Smooth muscle cell (in vitro differentiated cells): ENCODE measurements at regions not wholly inside any gene's neighbourhood (a gene's known extent, or its start where the extent isn't known, plus 50 kb on each side); places are given as distances from the start of the nearest gene placed in this dataset.

Experiments
- DNase-seq: peaks from one replicate; lab custom pipeline; 2025; ENCODE audit not compliant: unreplicated experiment; lab: John Stamatoyannopoulos, UW
- H2AFZ ChIP-seq: fragments of 200-600 bp; sonication (generic); 2 replicates; pipeline ENCODE4 v1.6.0; 2016; ENCODE audit warnings: antibody characterized with exemption, low read depth, mild to moderate bottlenecking
- H3F3A ChIP-seq: fragments of 200-600 bp; sonication (generic); 2 replicates; pipeline ENCODE4 v1.6.0; 2017; ENCODE audit warnings: antibody characterized with exemption, low read depth
- H3K27ac ChIP-seq: fragments of 200-600 bp; sonication (generic); 2 replicates; pipeline ENCODE4 v1.5.1; 2016; ENCODE audit warnings: low read depth, mild to moderate bottlenecking
- H3K27me3 ChIP-seq: fragments of 200-600 bp; sonication (generic); 2 replicates; pipeline ENCODE4 v1.6.1; 2016; ENCODE audit warnings: low read depth, mild to moderate bottlenecking
- H3K36me3 ChIP-seq: fragments of 200-600 bp; sonication (generic); 2 replicates; pipeline ENCODE4 v1.5.1; 2016; ENCODE audit warnings: low read depth
- H3K4me1 ChIP-seq: fragments of 200-600 bp; sonication (generic); 2 replicates; pipeline ENCODE4 v1.5.1; 2016; ENCODE audit warnings: low read depth
- H3K4me2 ChIP-seq: fragments of 200-600 bp; sonication (generic); 2 replicates; pipeline ENCODE4 v1.6.0; 2016; ENCODE audit warnings: mild to moderate bottlenecking
- H3K4me3 ChIP-seq: fragments of 200-600 bp; sonication (generic); 2 replicates; pipeline ENCODE4 v1.5.1; 2016; ENCODE audit warnings: mild to moderate bottlenecking
- H3K79me2 ChIP-seq: fragments of 200-600 bp; sonication (generic); 2 replicates; pipeline ENCODE4 v1.6.0; 2016; ENCODE audit warnings: low read depth, mild to moderate bottlenecking
- H3K9ac ChIP-seq: fragments of 200-600 bp; sonication (generic); 2 replicates; pipeline ENCODE4 v1.6.0; 2016; ENCODE audit warnings: low read depth
- H3K9me3 ChIP-seq: fragments of 200-600 bp; sonication (generic); replicated peaks from 2 replicates; pipeline ENCODE4 v1.5.1; 2016; ENCODE audit warnings: low read depth
- H4K20me1 ChIP-seq: fragments of 200-600 bp; sonication (generic); 2 replicates; pipeline ENCODE4 v1.6.0; 2016; ENCODE audit warnings: low read depth
- WGBS: methylation state at CpG from one replicate; pipeline ENCODE4 v1.1.7; 2016; ENCODE audit warnings: low lambda C conversion rate; 5-methylcytosine and 5-hydroxymethylcytosine counted together
- TF ChIP-seq, protein P1 (sequence below): fragments of 200-600 bp; sonication (generic); IDR thresholded peaks from 2 replicates; pipeline ENCODE4 v1.5.1; 2017; ENCODE audit warnings: borderline replicate concordance, mild to moderate bottlenecking, antibody characterized with exemption; ENCODE audit not compliant: insufficient read depth, poor library complexity, severe bottlenecking

DNA sequence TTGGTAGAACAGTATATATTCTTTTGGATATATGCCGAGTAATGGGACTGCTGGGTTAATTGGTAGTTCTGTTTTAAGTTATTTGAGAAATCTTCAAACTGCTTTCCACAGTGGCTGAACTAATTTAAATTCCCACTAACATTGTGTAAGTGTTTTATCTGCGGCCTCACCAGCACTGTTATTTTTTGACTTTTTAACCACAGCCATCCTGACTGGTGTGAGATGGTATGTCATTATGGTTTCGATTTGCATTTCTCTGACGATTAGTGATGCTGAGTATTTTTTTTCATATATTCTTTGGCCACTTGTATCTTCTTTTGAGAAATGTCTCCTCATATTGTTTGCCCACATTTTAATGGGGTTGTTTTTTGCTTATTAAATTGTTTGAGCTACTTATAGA lies 357.4 kb downstream of the C12orf50 start:
- Histone ChIP-seq H3K27me3 (no peaks in the 10 kb centered on the region), H3K79me2 (no peaks in the 10 kb centered on the region), H3K36me3 (no peaks in the 10 kb centered on the region), H3F3A (no peaks in the 10 kb centered on the region), H3K4me1 (no peaks in the 10 kb centered on the region), H2AFZ (no peak overlapping the region), H3K9me3 (no peaks in the 10 kb centered on the region), H3K4me3 (no peak overlapping the region), H4K20me1 (no peaks in the 10 kb centered on the region), H3K4me2 (no peak overlapping the region), H3K27ac (no peak overlapping the region), H3K9ac (no peak overlapping the region)
- DNase-seq: no peak
- 91% methylated on average over 4 of the region's 4 CpGs for WGBS
- TF ChIP-seq, protein P1, sequence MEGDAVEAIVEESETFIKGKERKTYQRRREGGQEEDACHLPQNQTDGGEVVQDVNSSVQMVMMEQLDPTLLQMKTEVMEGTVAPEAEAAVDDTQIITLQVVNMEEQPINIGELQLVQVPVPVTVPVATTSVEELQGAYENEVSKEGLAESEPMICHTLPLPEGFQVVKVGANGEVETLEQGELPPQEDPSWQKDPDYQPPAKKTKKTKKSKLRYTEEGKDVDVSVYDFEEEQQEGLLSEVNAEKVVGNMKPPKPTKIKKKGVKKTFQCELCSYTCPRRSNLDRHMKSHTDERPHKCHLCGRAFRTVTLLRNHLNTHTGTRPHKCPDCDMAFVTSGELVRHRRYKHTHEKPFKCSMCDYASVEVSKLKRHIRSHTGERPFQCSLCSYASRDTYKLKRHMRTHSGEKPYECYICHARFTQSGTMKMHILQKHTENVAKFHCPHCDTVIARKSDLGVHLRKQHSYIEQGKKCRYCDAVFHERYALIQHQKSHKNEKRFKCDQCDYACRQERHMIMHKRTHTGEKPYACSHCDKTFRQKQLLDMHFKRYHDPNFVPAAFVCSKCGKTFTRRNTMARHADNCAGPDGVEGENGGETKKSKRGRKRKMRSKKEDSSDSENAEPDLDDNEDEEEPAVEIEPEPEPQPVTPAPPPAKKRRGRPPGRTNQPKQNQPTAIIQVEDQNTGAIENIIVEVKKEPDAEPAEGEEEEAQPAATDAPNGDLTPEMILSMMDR: no peak

DNA sequence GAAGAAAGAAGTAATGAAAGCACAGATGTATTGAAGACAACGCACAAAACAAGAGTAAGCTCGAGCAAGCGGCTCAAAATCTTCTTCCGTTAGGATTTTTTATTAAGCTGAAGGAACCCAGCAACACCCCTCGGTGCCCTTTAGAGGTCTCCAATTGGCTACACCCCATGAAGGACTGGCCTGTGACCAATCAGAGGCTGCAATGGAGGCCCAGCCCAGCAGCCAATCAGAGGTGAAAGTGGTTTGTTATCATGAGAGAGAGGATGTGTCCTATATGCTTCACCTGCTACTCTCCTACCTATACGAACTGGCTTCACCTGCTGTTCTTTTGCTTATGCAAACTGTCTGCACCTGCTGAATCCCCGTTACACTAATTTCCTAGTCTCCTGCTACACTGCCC lies 358.8 kb downstream of the C12orf50 start:
- Histone ChIP-seq H3K4me1 (no peaks in the 10 kb centered on the region), H4K20me1 (no peaks in the 10 kb centered on the region), H2AFZ (no peak overlapping the region), H3K79me2 (no peaks in the 10 kb centered on the region), H3K27ac (no peak overlapping the region), H3K9ac (no peak overlapping the region), H3F3A (no peaks in the 10 kb centered on the region), H3K27me3 (no peaks in the 10 kb centered on the region), H3K36me3 (no peaks in the 10 kb centered on the region), H3K4me2 (no peak overlapping the region), H3K9me3 (no peaks in the 10 kb centered on the region), H3K4me3 (no peak overlapping the region)
- TF ChIP-seq, protein P1: no peak
- DNase-seq: no peak
- WGBS: 88% methylated on average over 7 of the region's 7 CpGs

DNA sequence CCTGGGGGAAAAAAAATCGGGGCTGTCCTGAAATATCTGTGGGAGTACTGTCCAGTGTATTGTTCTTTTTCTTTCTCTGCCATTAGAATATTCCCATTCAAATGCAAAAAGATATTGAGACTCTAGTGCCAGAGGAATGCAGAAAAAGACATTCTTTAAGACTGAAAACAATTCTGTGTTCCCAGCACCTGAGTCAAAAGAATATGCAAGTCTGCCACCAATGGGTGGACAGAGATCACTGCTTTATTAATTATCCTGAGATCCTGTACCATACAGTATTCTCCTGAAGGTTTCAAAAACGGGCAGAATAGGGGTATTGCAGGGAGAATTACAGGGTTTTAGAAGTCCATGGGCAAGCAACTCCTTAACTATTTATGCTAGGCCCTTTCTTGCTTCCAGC lies 361.8 kb downstream of the C12orf50 start:
- Histone ChIP-seq H3K27me3 (no peaks in the 10 kb centered on the region), H3K4me2 (no peak overlapping the region), H2AFZ (no peak overlapping the region), H4K20me1 (no peaks in the 10 kb centered on the region), H3K27ac (no peak overlapping the region), H3K9ac (no peak overlapping the region), H3K4me1 (no peaks in the 10 kb centered on the region), H3K36me3 (no peaks in the 10 kb centered on the region), H3K79me2 (no peaks in the 10 kb centered on the region), H3K9me3 (no peaks in the 10 kb centered on the region), H3F3A (no peaks in the 10 kb centered on the region), H3K4me3 (no peak overlapping the region)
- no peak for DNase-seq
- TF ChIP-seq, protein P1: no peak
- 88% methylated on average over 2 of the region's 2 CpGs for WGBS

DNA sequence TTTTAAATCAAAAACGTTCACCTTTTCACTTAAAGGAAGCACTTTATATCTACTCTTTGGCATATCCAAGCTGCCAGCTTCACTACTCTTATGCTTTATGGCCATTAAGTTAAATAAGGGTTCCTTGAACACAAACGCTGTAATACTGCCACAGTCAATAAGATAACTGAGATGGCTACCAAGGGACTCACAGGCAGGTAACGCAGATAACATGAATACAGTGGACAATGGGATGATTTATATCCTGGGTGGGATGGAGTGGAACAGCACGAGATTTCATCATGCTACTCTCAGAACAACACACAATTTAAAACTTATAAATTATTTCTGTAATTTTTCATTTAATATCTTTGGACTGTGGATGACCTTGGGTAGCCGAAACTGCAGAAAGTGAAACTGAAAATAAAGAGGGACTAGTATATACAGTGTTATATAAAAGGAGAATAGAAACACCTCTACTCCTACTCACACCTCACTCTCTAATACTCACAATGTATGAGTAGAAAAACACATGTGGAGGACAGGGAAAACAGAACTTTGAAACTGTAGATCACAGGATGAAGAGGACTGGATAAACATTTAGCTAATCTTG lies 367.3 kb downstream of the C12orf50 start:
- no peak for DNase-seq
- Histone ChIP-seq H3K4me3 (no peak overlapping the region), H3K36me3 (no peaks in the 10 kb centered on the region), H3K27ac (no peak overlapping the region), H3K9ac (no peak overlapping the region), H3F3A (no peaks in the 10 kb centered on the region), H3K79me2 (no peaks in the 10 kb centered on the region), H4K20me1 (no peaks in the 10 kb centered on the region), H3K27me3 (no peaks in the 10 kb centered on the region), H3K4me2 (no peak overlapping the region), H2AFZ (peak overlapping the region; percentile 36), H3K4me1 (no peaks in the 10 kb centered on the region), H3K9me3 (no peaks in the 10 kb centered on the region)
- 95% methylated on average over 5 of the region's 5 CpGs for WGBS
- TF ChIP-seq, protein P1: no peak
